NCI-H2171 treated with DMSO at 0.1 percent for 48 hours (cell line): ENCODE measurements at regions not wholly inside any gene's neighbourhood (a gene's known extent, or its start where the extent isn't known, plus 50 kb on each side); places are given as distances from the start of the nearest gene placed in this dataset.
A peak's percentile ranks its signal among the peaks of the same experiment; 100 is the strongest.

ENCODE experiments used
- DNase-seq: peaks from one replicate; lab custom pipeline; 2025; lab: John Stamatoyannopoulos, UW

DNA sequence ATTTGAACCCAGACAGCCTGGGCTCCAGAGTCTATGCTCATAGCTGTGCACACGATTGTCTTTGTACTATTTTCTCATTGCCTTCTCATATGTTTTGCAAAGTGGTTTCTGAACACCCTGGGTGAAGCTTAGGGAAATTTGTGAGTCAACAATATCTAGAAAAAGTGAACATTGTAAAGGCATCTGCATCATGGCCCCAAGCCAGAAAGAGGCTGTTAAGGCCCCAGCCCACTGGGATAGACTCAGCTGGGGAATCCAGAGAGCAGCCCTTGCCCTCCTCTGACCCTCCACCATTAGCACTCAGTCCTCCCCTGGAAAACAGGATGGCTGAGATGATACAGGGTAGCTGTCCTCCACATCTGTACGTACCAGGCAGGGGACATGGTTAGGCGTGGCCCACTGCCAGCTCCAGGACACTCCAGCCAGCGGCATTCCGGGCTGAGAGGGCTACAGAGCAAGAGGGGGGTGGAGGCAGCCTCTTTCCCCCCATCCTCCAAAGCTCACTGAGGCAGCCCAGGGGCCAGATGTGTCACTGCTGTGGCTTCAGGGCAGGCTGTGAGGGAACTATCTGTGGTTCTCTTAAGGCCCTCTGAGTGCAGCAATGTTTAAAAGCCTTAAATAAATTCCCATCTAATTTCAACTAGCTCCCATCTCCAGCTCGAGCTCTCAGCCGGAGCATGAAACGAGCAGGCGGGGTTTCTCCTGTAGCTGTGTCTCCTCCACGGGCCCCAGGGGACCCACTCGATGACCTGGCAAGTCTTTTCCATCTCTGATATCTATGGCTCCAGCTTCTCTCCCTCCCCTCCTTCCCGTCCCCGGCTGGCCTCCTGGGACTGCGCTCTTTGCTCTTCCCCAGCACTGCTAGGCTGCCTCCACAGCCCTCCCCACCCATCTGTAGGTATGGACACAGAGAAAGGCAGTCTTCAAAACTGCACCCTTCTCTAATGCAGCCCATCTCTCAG is 209.4 kb upstream of the LRFN2 start:
- DNase-seq = peak; percentile 82

DNA sequence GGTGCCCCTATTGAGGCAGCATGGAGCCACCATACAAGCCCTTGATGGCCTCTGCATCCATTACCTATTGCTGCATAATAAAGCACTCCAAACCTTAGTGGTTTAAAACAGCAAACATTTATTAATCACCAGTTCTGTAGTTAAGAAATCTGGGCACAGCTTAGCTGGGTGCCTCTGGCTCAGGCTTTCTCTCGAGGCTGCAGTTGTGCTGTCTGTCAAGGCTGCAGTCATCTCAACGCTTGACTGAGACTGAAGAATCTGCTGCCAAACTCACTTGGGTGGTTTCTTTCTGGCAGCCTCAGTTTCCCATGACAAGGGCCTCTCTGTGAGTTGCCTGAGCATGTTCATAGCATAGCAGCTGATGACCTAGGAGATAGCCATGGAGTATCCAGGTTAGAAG is 207.4 kb upstream of the LRFN2 start:
- DNase-seq = no peak

DNA sequence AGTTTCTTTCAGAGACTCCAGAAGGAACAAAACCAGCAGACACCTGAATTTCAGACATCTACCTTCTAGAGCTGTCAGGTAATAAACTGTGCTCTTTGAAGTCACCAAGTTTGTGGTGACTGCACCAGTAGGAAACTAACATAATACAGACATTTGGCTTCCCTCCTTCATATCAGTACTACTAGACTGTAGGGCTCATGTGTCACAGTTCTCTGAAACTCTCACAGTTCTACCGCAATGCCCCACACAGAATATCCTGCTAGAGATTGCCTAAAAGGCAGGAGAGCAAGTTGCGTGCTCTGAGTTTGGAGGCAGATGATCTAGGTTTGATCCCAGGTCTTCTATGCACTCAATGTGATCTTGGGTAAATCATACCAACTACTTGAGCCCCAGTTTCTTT is 205.0 kb upstream of the LRFN2 start:
- DNase-seq = no peak

DNA sequence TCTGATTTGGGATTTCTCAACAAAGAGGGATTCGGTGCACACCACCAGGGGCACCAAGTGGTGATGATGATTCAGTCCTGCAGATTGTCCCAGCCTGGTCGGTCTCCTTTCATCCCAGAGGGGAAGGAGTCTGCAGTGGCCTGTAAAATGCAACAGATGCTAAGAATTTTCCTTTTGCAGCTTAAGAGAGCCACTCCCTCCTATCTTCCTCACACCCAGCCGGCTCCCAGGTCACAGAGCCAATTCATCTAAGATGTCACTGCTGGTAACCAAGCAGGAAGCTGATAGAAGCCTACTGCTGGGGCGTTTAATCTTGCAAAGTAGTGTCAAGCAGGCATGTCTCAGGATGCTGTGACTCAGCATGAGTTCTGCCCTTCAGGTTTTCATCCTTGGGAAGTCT is 203.8 kb upstream of the LRFN2 start:
- DNase-seq = no peak

DNA sequence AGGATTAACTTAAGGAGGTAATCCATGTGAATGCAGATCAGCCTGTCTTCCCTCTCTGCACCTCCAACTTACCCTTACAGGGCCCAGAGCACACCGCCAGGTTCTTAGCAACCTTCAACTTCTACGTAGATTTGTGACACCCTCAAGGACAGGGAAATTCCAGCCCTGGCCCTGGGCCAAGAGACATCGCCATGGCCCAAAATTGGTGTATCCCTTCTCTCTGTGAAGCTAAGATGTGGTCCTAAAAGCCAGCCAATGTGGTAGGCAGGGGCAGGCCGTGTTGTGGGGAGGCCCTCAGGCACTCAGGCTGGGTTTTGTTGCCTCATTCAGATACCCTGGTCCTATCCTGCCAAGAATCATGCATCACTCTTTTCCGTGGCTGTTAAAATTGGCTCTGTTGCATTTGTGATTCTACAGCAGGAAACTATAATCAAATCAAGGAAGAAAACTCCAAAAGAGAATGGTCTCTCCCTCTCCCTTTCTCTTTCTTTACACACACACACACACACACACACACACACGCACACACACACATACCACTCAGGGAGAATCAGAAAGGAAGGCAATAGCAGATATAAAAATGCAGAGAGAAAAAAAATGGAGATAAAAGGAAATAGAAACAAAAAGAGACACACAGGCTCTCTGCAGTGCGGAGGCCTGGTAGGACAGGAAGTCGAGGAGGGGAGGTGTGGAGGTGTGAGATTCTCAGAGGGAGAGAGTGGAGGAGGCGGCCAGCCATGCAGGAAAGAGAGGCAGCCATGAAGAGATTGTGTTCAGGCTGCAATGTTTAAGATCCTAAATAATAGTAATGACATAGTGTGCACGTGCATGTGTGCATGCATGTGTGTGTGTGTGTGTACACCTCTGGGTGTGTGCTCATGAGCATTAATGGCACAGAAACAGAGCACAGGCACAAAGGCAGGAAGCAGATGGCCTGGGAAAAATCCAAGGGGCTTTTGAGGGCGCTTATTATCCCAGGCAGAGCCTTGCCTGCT is 201.8 kb upstream of the LRFN2 start:
- DNase-seq = no peak

DNA sequence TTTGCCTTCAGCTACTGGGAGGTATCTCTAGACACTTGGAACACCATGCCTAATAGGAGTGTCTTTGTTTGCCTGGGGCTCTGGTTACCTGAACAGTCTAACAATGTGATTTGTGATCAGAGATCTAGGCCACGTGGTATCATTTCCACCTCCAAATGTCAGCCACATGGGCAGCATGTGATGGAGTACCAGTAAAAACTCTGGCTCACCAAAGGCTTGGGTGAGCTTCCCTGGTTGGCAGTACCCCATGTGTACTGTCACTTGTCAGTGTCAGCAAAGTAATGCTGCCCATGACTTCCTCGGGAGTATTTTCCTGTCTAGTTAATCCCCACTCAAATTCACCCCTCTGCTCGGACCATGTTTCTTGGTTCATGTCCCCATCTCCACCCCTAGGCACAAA is 195.2 kb upstream of the LRFN2 start:
- no peak for DNase-seq

DNA sequence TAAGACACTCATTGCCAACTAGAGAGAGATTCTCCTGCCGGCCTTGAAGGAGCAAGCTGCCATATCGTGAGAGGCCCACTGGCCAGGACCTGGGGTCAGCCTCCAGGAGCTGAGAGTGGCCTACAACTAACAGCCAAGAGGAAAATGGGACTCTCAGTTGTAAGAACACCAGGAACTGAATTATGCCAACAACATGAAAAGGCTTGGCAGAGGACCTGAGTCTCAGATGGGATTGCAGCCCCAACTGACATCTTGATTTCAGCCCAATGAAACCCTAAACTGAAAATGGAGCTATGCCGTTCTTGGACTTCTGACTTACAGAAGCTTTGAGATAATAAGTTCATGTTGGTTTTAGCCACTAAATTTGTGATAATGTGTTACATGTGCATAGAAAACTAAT is 193.5 kb upstream of the LRFN2 start:
- no peak for DNase-seq

DNA sequence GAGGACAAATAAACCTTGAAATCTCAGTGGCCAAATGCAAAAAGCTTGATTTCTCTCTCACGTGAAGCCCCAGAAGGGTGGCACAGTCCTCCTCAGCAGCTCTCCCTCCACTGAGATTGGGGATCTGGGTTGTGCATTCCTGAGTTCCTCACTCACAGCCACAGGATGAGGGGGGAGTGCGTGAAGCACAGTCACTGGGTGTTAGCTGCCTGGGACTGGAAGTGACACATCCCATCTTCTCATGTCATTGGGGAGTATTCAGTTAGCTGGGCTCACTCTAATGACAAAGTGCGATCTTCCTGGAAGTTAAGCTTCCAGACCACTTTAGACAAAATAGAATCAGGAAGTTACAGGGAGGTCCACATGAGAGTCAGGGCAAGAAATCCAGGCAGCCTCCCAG is 192.2 kb upstream of the LRFN2 start:
- DNase-seq = no peak

DNA sequence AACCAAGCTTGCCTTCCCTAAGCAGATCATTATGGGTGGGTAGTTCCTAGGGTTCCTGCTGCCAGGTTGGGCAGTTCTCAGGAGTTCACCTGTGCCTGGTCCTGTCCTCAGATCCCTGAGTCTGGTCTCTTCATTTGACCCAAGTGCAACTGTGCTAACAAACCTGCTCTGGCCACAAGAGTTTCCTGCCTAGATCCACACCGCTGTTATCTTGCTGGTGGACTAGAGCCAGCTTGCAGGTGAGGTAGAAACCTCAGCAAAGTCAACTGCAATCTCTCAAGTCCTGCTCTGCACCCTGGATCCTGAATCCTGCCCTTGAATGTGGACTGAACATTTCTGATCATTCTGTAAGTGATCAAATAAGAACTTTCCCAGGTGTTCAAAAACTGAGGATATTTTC is 191.8 kb upstream of the LRFN2 start:
- DNase-seq = no peak

DNA sequence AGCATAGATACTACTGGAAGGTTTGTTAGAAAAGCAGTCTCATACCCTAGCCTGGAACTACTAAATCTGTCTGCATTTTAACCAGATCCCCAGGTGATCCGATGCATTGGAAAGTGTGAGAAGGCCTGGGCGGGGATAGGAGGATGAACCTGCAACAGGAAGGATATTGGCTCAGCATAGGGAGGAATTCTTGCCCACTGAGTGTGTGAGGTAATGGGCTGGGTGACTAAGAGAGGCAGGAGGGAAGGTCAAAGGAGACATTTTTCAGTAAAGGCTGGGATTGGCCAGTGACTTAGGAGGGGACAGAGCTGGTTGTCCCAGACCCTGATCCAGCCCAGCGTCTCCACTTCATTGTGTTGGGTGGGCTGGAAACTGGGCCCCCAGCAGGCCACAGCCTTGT is 191.0 kb upstream of the LRFN2 start:
- DNase-seq = no peak

DNA sequence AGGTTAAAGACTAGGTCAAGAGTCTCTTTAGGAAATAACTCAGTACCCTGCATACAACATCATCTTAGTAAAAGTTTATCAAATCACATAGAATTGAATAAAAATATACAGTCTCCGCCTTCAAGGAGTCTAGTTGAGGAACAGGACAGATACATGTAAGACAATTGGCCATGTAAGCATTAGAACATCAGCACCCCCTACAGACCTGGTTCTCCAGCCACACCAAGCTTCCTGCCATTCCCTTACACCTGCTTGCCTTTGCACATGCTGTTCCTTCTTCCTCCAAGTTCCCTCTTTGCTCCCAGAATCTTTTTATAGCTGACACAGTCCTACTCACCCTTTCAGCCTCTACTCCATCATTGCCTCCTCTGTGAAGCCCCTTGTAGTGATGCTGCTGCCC is 187.8 kb upstream of the LRFN2 start:
- DNase-seq = no peak

DNA sequence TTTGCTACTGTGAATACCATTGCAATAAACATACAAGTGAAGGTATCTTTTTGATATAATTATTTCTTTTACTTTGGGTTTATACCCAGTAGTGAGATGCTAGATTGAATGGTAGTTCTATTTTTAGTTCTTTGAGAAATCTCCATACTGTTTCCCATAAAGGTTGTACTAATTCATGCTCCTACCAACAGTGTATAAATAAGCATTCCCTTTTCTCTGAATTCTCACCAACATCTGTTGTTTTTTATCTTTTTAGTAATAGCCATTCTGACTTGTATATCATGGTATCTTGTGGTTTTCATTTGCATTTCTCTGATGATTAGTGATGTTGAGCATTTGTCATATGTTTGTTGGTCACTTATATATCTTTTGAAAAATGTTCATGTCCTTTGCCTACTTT is 183.6 kb upstream of the LRFN2 start:
- DNase-seq = no peak

DNA sequence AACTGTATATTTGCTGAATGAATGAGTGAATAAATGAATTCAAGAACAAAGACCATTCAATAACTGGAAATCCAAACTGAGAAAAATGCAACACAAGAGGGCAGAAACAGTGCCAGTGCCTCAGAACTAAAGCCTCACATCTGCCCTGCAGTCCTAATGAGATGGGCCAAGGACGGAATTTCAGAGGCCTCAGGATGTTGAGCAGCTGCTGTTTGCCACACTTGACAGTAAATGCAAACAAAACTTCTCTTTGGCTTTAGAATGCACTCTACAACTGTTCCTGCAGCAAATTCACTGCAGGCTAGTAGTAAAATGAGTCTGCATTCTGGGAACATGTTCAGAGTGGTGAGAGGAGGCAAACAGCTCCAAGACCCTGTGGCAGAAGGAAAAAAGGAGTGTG is 177.6 kb upstream of the LRFN2 start:
- DNase-seq = peak; percentile 52

DNA sequence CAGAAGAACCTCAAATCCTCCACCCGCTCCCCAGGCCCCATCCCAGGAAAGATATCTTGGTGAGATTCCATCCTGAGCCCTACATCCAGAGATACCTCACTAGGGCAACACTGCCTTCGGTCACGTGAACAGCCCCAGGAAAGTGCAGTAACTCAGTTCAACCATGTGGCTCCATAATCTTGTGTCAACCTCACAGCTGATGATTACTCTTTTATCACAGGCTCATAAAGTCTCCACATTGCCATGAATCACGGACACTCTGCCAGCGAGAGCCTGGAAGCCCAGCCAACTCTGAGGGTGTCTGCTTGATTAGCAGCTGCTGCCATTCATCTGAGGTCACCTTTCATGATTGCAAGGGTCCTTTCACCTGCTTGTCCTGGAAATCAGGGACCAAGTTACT is 175.8 kb upstream of the LRFN2 start:
- DNase-seq = no peak

DNA sequence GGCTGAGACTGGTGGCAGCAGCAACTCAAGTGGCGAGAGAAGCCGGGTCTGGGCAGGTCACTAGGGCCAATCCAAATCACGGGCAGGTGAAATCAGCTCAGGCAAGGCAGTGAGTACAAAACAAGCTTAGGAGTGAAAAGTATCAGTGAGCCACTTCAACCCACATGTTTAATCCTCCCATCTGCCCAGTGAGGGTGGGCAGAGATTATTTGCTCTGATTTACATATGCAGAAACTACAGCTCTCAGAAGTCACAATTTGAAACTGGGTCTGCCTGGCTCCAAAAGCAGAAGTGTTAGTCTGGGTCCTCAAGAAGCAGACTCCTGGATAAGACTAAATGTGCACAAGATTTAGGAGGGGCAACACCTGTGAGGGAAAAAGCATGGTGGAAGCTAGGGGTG is 173.7 kb upstream of the LRFN2 start:
- no peak for DNase-seq

DNA sequence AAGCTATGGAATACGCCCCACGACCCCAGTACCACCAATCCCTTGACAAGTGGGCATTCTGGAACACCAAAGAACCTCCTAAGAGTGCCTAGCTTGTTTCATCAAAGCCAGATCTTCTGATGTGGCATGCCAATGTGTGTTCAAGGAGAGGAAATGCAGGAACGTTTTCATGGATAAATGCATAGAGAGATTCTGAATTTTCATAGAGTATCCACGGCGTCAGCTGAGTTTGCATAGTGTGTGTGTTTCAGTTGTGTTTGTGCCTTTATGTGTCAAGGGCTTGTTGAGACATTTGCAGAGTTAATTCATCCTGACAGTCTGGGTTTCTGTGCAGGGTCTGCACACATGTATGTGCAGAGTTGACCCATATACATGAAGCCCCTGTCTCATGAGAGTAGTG is 172.7 kb upstream of the LRFN2 start:
- DNase-seq = no peak

DNA sequence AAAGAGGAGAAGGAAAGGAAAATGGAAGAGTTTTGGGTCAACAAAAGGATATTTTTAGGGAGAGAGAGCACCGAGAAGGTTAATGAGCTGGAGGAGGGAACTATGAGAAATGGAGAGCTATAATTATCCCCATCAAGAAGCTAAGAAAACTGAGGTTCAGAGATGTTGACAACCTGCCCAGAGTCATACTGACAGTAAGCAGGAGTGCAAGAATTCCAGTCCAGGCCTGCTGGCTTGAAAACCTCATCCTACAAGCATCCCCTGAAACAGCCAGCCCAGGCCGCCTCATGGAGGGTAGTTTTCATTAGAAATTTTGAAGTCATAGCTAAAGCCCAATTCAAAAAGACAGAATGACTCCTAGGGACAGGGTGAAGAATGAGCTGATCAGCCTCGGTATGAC is 172.1 kb upstream of the LRFN2 start:
- DNase-seq = no peak

DNA sequence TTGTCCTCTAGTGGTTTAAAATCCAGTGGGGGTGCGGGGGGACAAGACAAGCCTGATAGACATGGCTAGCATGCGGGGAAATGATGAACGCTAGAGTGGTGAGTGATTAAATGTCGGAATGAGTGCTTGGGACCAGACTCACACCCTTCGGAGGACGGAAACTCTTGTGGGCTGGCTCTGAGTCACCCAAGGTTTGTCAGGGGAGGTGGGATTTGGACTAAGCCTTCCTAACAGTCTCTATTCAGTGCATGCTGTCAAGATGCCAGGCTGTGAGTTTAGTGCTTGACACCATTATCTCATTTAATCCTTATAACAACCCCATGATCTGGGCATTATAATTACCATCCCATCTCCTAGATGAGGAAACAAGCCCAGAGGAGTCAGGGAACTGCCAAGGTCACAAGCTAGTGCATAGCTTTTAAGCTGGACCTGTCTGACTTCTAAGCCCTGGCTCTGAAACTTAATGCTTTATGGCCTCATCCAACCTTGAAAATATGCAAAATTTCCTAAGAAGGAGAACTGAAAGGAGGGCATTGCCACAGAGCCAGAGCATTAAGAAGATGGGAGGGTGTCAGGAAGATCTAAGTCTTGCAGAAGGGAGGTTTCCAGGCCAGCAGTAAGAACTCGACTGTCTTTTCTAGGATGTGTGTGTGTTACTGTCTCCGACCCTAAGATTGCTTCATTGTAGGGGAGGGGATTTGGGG is 168.7 kb upstream of the LRFN2 start:
- DNase-seq = no peak

DNA sequence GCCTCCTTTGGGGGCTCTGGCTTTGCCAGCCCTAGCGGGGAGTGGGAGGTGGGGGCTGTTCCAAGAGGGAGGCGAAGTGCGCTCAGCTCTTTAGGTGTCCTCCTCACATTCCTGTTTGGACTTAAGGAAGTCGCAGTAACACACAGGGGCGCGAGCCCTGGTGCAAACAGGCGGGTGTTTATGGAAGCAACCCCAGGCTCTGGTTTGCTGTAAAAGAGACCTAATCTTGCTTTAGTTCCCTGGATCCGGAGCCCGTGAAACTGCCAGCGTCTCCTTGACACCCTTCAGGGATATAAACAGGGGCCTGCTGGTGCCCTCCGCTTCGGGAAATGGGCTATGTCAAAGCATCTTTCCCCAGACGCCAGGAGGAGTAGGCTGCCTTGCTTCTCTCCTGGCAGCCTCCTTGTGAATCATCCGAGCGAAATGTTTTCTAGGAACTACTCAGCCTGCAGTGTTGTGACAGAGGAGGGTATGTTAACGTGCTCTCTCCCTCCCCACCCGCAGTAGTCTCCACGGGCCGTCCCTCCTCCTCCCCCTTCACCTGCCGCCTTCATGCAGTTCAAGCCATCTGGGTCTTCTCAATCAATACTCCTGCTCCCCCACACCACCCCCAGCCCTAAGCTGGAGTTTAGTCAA is 168.0 kb upstream of the LRFN2 start:
- DNase-seq = peak; percentile 78

DNA sequence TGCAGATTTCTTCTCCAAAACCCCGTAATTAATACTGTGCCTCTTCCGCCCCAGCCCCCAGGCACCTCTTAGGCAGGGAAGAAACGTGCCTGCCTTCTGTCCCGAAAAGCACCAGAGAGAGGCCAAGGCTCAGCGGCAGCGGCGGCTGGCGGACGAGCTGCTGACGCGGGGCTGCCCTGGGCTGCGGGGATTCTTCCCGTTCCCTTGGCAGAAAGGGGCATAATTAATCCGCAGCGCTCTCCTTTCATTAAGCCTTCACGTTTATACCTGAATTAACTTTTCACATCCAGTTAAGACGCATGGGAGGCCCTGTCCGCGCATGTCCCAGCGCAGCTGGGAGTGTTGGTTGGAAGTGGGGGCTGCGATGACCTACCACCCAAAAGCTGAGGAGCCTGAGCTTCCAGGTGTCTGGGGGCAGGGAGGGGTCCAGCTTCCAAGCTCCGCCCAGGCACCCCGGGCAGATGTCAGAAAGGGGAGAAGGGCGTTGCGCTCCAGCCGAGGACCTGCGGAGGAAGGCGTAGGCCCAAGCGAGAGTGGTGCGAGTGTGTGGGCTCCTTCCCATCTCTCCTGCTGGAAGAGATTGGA is 167.4 kb upstream of the LRFN2 start:
- DNase-seq = peak; percentile 74

DNA sequence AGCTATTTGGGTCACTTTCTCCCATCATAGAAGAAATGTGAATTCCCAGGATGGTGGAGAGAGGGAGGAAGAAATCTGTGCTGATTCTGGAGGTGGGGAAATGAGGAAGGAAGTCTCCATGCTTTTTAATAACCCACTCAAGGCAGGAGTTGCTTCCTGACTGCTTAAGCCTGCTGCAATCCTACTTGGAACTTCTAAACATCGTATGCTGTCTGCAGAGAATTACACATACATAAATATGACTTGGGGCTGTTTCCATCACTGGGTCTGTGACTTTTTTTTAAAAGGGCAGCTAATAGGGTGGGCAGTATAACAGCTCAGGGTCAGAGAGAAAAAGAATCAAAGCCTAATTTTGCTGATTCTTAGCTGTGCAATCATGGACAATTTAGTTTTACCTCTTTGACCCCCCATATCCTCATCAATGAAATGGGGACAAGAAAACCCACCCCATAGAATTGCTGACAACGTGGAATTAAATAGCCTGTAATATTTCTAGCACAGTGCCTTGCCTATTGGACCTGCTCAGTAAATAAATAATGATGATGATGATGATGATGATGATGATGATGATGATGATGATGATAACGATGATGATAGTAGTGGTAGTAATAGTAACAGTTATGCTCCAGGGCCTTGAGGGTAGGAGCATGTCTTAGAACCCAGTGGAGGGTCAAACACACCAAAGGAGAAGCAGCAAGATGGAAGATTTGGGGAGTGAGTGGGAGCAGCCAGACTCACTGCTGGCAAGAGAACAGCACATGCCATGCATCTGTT is 166.7 kb upstream of the LRFN2 start:
- DNase-seq = no peak
